GM23338 (cell line): ENCODE measurements at regions not wholly inside any gene's neighbourhood (a gene's known extent, or its start where the extent isn't known, plus 50 kb on each side); places are given as distances from the start of the nearest gene placed in this dataset.

ENCODE experiments used
- ATAC-seq: fragments of 200-7000 bp; cut with Tn5 transposase; 3 replicates; pipeline ENCODE4 v1.9.1; 2020
- DNase-seq: peaks from one replicate; pipeline ENCODE4 v3.0.0-alpha.2; 2015; ENCODE audit warnings: low spot score
- H2AFZ ChIP-seq: fragments of 200-600 bp; sonication (generic); 2 replicates; pipeline ENCODE4 v1.8.0; 2016; ENCODE audit warnings: antibody characterized with exemption, mild to moderate bottlenecking, moderate library complexity
- H3F3A ChIP-seq: fragments of 200-600 bp; sonication (generic); replicated peaks from 2 replicates; pipeline ENCODE4 v1.8.0; 2017; ENCODE audit warnings: antibody characterized with exemption, mixed run types, low read depth
- H3K27ac ChIP-seq: fragments of 200-600 bp; sonication (generic); 2 replicates; pipeline ENCODE4 v1.6.1; 2016; ENCODE audit warnings: low read depth
- H3K27me3 ChIP-seq: fragments of 200-600 bp; sonication (generic); 2 replicates; pipeline ENCODE4 v1.8.0; 2016; ENCODE audit warnings: mild to moderate bottlenecking, mixed run types, moderate library complexity; ENCODE audit not compliant: insufficient read depth
- H3K36me3 ChIP-seq: fragments of 200-600 bp; sonication (generic); 2 replicates; pipeline ENCODE4 v1.8.0; 2016; ENCODE audit warnings: mild to moderate bottlenecking; ENCODE audit not compliant: insufficient read depth
- H3K4me1 ChIP-seq: fragments of 200-600 bp; sonication (generic); 2 replicates; pipeline ENCODE4 v1.8.0; 2016; ENCODE audit warnings: mild to moderate bottlenecking, moderate library complexity; ENCODE audit not compliant: insufficient read depth
- H3K4me2 ChIP-seq: fragments of 200-600 bp; sonication (generic); 2 replicates; pipeline ENCODE4 v1.7.1; 2017; ENCODE audit warnings: mixed run types
- H3K4me3 ChIP-seq: fragments of 200-600 bp; sonication (generic); 2 replicates; pipeline ENCODE4 v1.6.1; 2016; ENCODE audit warnings: mixed run types
- H3K79me2 ChIP-seq: fragments of 200-600 bp; sonication (generic); replicated peaks from 2 replicates; pipeline ENCODE4 v1.8.0; 2017; ENCODE audit warnings: mild to moderate bottlenecking; ENCODE audit not compliant: insufficient read depth
- H3K9me2 ChIP-seq: fragments of 200-600 bp; sonication (generic); 2 replicates; pipeline ENCODE4 v1.8.0; 2017; ENCODE audit not compliant: insufficient read depth
- H4K20me1 ChIP-seq: fragments of 200-600 bp; sonication (generic); replicated peaks from 2 replicates; pipeline ENCODE4 v1.8.0; 2017; ENCODE audit warnings: mild to moderate bottlenecking; ENCODE audit not compliant: insufficient read depth
- H3K27ac Mint-ChIP-seq: 2 replicates; pipeline ENCODE4 v1.8.0; 2020; ENCODE audit warnings: inconsistent platforms, mild to moderate bottlenecking, moderate library complexity, mixed read lengths
- H3K27me3 Mint-ChIP-seq: 3 replicates; pipeline ENCODE4 v1.8.0; 2022; ENCODE audit warnings: low read depth, mild to moderate bottlenecking, moderate library complexity, mixed read lengths, inconsistent platforms; ENCODE audit not compliant: insufficient read depth, poor library complexity
- H3K36me3 Mint-ChIP-seq: 3 replicates; pipeline ENCODE4 v1.8.0; 2021; ENCODE audit warnings: low read depth, mild to moderate bottlenecking, inconsistent platforms, moderate library complexity, mixed read lengths
- H3K4me1 Mint-ChIP-seq: 3 replicates; pipeline ENCODE4 v1.8.0; 2020; ENCODE audit warnings: mild to moderate bottlenecking, inconsistent platforms, mixed read lengths
- H3K4me3 Mint-ChIP-seq: 3 replicates; pipeline ENCODE4 v1.8.0; 2021; ENCODE audit warnings: moderate library complexity, mild to moderate bottlenecking, inconsistent platforms, mixed read lengths
- H3K9me3 Mint-ChIP-seq: 3 replicates; pipeline ENCODE4 v1.8.0; 2020; ENCODE audit warnings: moderate library complexity, mild to moderate bottlenecking, inconsistent platforms, mixed read lengths
- CREB1 ChIP-seq: fragments of 250-450 bp; sonication (Bioruptor Pico); IDR thresholded peaks from 2 replicates; pipeline ENCODE4 v1.5.0; 2020; ENCODE audit warnings: low read depth, mild to moderate bottlenecking, moderate library complexity
- EZH2 ChIP-seq: fragments of 200-600 bp; sonication (generic); IDR thresholded peaks from one replicate; pipeline ENCODE4 v1.8.0; 2017; ENCODE audit warnings: antibody characterized with exemption, mild to moderate bottlenecking, low read depth; ENCODE audit not compliant: unreplicated experiment
- JUNB ChIP-seq: IDR thresholded peaks from one replicate; pipeline ENCODE4 v1.6.1; 2016; ENCODE audit warnings: antibody characterized with exemption; ENCODE audit not compliant: unreplicated experiment
- NANOG ChIP-seq: IDR thresholded peaks from 2 replicates; pipeline ENCODE4 v1.6.1; 2016; ENCODE audit warnings: antibody characterized with exemption, borderline replicate concordance
- POLR2AphosphoS5 ChIP-seq: IDR thresholded peaks from 2 replicates; pipeline ENCODE4 v1.6.1; 2016; ENCODE audit warnings: antibody characterized with exemption, low read depth
- REST ChIP-seq: IDR thresholded peaks from one replicate; pipeline ENCODE4 v1.6.1; 2018; ENCODE audit warnings: antibody characterized with exemption; ENCODE audit not compliant: unreplicated experiment
- STAT1 ChIP-seq: IDR thresholded peaks from one replicate; pipeline ENCODE4 v1.6.1; 2016; ENCODE audit warnings: antibody characterized with exemption; ENCODE audit not compliant: unreplicated experiment
- ZNF114 ChIP-seq: fragments of 250-450 bp; sonication (Bioruptor Pico); IDR thresholded peaks from 2 replicates; pipeline ENCODE4 v1.5.0; 2020; ENCODE audit warnings: mild to moderate bottlenecking, moderate library complexity

GRCh38 chr4:82128355-82128754, 245.4 kb downstream of the HNRNPD start:
- TF ChIP-seq CREB1 (CRISPR knock-in tag) (no peak), POLR2AphosphoS5 (no peak), JUNB (no peak), EZH2 (no peak), REST (no peak)
- peaks cover 1% of the 10 kb centered on the region for H3K27me3 Mint-ChIP-seq
- Histone ChIP-seq H3K4me3 (no peak overlapping the region), H3K79me2 (no peaks in the 10 kb centered on the region), H3K4me2 (no peak overlapping the region), H3K27ac (no peak overlapping the region), H3K9me2 (no peaks in the 10 kb centered on the region), H3K4me1 (no peaks in the 10 kb centered on the region), H2AFZ (no peak overlapping the region), H4K20me1 (no peaks in the 10 kb centered on the region), H3F3A (no peaks in the 10 kb centered on the region), H3K27me3 (no peaks in the 10 kb centered on the region), H3K36me3 (no peaks in the 10 kb centered on the region)
- H3K4me3 Mint-ChIP-seq, result no peak overlapping the region
- H3K9me3 Mint-ChIP-seq, result no peaks in the 10 kb centered on the region
- 0 out of 3 replicates have a peak, but pooled peaks cover 4% of the 10 kb centered on the region for H3K4me1 Mint-ChIP-seq
- DNase-seq, result no peak
- H3K27ac Mint-ChIP-seq, result no peak overlapping the region
- H3K36me3 Mint-ChIP-seq, result no peaks in the 10 kb centered on the region
- no peak for ATAC-seq

- Histone ChIP-seq H3F3A (no peaks in the 10 kb centered on the region), H3K4me1 (no peaks in the 10 kb centered on the region), H3K9me2 (no peaks in the 10 kb centered on the region), H2AFZ (no peak overlapping the region), H3K79me2 (no peaks in the 10 kb centered on the region), H3K27ac (no peak overlapping the region), H3K4me2 (no peak overlapping the region), H3K4me3 (no peak overlapping the region), H3K36me3 (no peaks in the 10 kb centered on the region), H3K27me3 (no peaks in the 10 kb centered on the region), H4K20me1 (no peaks in the 10 kb centered on the region)
- H3K27me3 Mint-ChIP-seq, result peaks cover 4% of the 10 kb centered on the region
- H3K9me3 Mint-ChIP-seq, result no peaks in the 10 kb centered on the region
- H3K27ac Mint-ChIP-seq, result no peak overlapping the region
- DNase-seq (no peak), ATAC-seq (no peak)
- no peaks in the 10 kb centered on the region for H3K36me3 Mint-ChIP-seq
- peaks cover 4% of the 10 kb centered on the region; the same call in 1 of the 3 replicates for H3K4me1 Mint-ChIP-seq
- no peak overlapping the region for H3K4me3 Mint-ChIP-seq
- no peak for TF ChIP-seq STAT1
- TF ChIP-seq NANOG, result no peak
- TF ChIP-seq REST, result no peak
- TF ChIP-seq ZNF114 (CRISPR knock-in tag), result no peak
- TF ChIP-seq JUNB, result no peak
Observed at GRCh38 chr4:82126512-82127040, 247.2 kb downstream of the HNRNPD start.
